Natural killer cell (primary cell): ENCODE measurements at regions not wholly inside any gene's neighbourhood (a gene's known extent, or its start where the extent isn't known, plus 50 kb on each side); places are given as distances from the start of the nearest gene placed in this dataset.

Source experiments
- ATAC-seq, 3 donors: fragments of 150-1000 bp in 2 of 3; fragments of 200-7000 bp in 1 of 3; cut with Tn5 transposase; 1 replicate in 1 of 3; 2 replicates in 2 of 3; pipeline ENCODE4 v1.10.0; 2021; ENCODE audit warnings: mild to moderate bottlenecking in 2 of 3, moderate library complexity in 2 of 3
- DNase-seq, 2 donors: peaks; one replicate each; pipeline versions ENCODE4 v3.0.0 to v3.0.0-alpha.2; 2013 to 2021; ENCODE audit warnings: mixed read lengths in 1 of 2
- H3K27ac ChIP-seq: one replicate; pipeline ENCODE4 v1.5.1; 2013; ENCODE audit warnings: mild to moderate bottlenecking, low read length
- H3K27me3 ChIP-seq: one replicate; pipeline ENCODE4 v1.6.1; 2013; ENCODE audit warnings: low read length; ENCODE audit not compliant: control insufficient read depth, insufficient read depth
- H3K36me3 ChIP-seq: one replicate; pipeline ENCODE4 v1.6.1; 2013; ENCODE audit warnings: low read length; ENCODE audit not compliant: control insufficient read depth, insufficient read depth
- H3K4me1 ChIP-seq: one replicate; pipeline ENCODE4 v1.6.1; 2013; ENCODE audit warnings: low read length; ENCODE audit not compliant: control insufficient read depth, insufficient read depth
- H3K4me3 ChIP-seq: one replicate; pipeline ENCODE4 v1.5.1; 2013; ENCODE audit warnings: low read length
- H3K9me3 ChIP-seq: one replicate; pipeline ENCODE4 v1.6.1; 2013; ENCODE audit warnings: low read length; ENCODE audit not compliant: control insufficient read depth, insufficient read depth
- H3K27ac Mint-ChIP-seq, 2 donors: one replicate each; pipeline ENCODE4 v1.8.0; 2022; ENCODE audit warnings: mild to moderate bottlenecking in 2 of 2, mixed read lengths in 2 of 2, moderate library complexity in 1 of 2
- H3K27me3 Mint-ChIP-seq, 2 donors: one replicate each; pipeline ENCODE4 v1.8.0; 2022; ENCODE audit warnings: low read depth in 2 of 2, mixed read lengths in 2 of 2
- H3K36me3 Mint-ChIP-seq: one replicate; pipeline ENCODE4 v1.8.0; 2022; ENCODE audit warnings: mixed read lengths
- H3K4me1 Mint-ChIP-seq, 2 donors: one replicate each; pipeline ENCODE4 v1.8.0; 2022; ENCODE audit warnings: mixed read lengths in 2 of 2
- H3K4me3 Mint-ChIP-seq: one replicate; pipeline ENCODE4 v1.8.0; 2022; ENCODE audit warnings: mild to moderate bottlenecking, moderate library complexity, mixed read lengths
- H3K9me3 Mint-ChIP-seq, 2 donors: one replicate each; pipeline ENCODE4 v1.8.0; 2022; ENCODE audit warnings: mixed read lengths in 2 of 2
- WGBS: methylation state at CpG from one replicate; pipeline ENCODE4 v1.1.7; 2013; ENCODE audit warnings: missing lambda C conversion rate; ENCODE audit not compliant: insufficient coverage; 5-methylcytosine and 5-hydroxymethylcytosine counted together
- intact Hi-C: fragments of 100-400 bp; cut with micrococcal nuclease; formaldehyde crosslinking; loops from one replicate; pipeline ENCODE4 v1.14.2; 2022
- TF ChIP-seq, protein P1 (sequence below): fragments of 200-600 bp; IDR thresholded peaks from one replicate; pipeline ENCODE4 v1.8.0; 2022; ENCODE audit warnings: antibody characterized with exemption

DNA sequence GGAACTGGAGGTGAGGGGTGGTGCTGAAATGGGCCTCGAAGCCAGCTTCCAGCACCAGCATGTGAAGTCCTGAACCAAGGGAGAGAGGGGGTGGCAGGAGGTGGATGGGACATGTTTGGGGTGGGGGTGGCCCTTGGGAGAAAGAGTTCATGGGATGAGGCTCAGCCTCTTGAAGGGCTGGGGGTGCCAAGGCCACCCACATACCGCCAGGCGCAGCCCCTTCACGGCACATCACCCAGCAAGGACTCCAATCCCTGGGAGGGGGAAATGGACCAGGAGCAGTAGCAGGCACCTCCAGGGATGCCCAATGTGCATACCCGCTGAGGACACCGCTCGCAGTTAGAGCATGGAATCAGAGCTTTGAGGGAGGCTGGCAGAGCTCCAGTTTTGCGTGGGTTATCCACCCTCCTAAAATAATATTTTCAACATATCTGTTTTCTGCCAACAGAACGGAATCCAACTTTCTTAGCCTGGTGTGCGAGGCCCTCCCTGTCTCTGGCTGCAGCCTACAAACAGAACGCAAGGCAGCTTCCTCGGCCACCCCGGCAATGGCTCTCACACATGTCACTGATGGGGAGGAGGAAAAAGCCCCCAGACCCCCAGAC, 140.5 kb upstream of the VSTM2B start:
- H3K36me3 ChIP-seq = no peaks in the 10 kb centered on the region
- intact Hi-C loops = no loop called here
- ATAC-seq (no peak), DNase-seq (no peak)
- peaks cover 3 to 6% of the 10 kb centered on the region in 2 donors for H3K27me3 Mint-ChIP-seq
- peaks cover 0 to 2% of the 10 kb centered on the region in 2 donors for H3K9me3 Mint-ChIP-seq
- TF ChIP-seq, protein P1, sequence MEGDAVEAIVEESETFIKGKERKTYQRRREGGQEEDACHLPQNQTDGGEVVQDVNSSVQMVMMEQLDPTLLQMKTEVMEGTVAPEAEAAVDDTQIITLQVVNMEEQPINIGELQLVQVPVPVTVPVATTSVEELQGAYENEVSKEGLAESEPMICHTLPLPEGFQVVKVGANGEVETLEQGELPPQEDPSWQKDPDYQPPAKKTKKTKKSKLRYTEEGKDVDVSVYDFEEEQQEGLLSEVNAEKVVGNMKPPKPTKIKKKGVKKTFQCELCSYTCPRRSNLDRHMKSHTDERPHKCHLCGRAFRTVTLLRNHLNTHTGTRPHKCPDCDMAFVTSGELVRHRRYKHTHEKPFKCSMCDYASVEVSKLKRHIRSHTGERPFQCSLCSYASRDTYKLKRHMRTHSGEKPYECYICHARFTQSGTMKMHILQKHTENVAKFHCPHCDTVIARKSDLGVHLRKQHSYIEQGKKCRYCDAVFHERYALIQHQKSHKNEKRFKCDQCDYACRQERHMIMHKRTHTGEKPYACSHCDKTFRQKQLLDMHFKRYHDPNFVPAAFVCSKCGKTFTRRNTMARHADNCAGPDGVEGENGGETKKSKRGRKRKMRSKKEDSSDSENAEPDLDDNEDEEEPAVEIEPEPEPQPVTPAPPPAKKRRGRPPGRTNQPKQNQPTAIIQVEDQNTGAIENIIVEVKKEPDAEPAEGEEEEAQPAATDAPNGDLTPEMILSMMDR = no peak
- no peaks in the 10 kb centered on the region for H3K36me3 Mint-ChIP-seq
- WGBS = 82% methylated on average over 11 of the region's 13 CpGs
- no peak overlapping the region for H3K4me3 Mint-ChIP-seq
- H3K4me1 Mint-ChIP-seq = no peaks in the 10 kb centered on the region
- H3K27me3 ChIP-seq = no peaks in the 10 kb centered on the region
- no peak overlapping the region for H3K27ac ChIP-seq
- no peak overlapping the region for H3K27ac Mint-ChIP-seq
- H3K9me3 ChIP-seq = no peaks in the 10 kb centered on the region
- no peak overlapping the region for H3K4me3 ChIP-seq
- no peaks in the 10 kb centered on the region for H3K4me1 ChIP-seq

DNA sequence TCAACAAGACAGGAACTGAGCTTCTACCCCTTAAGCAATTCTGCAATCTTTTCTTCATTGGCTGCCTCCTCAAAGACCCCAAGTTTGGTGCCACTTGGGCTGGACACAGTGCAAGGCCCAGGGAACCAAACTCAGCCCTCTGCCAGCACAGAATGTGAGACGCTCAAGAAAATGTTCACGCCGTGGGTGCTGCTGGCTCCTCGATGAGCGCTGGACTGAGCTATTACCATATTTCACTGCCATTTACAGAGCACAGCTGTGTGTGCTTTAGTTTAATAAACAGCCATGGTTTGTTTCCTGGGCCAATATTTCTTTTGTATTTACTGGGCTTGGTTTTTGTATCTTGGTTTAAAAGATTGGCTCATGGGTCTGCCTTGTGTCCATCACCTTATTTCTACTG, 138.8 kb upstream of the VSTM2B start:
- H3K27me3 Mint-ChIP-seq = no peaks in the 10 kb centered on the region

DNA sequence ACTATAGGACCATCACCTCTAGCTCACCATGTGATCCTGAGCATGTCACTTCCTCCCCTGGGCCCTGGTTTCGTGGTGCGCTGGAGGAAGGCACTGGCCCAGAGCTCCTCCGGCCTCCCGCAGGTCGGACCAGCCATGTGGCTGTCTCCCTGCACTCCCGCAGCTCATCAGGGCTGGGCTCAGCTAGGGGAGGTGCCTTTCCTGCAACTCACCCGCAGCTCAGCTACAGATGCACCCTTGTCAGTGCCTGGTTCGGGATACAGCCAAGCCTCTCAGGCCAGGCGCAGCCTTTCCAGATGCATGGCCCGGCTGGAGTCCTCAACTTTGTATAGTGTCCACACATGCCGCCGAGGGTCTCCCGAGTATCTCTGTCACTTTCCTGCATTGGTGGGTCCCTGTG, 138.2 kb upstream of the VSTM2B start:
- TF ChIP-seq, protein P1 = no peak
- Histone ChIP-seq H3K27me3 (no peaks in the 10 kb centered on the region), H3K4me1 (no peaks in the 10 kb centered on the region), H3K4me3 (no peak overlapping the region), H3K9me3 (peaks cover 3% of the 10 kb centered on the region), H3K27ac (no peak overlapping the region), H3K36me3 (no peaks in the 10 kb centered on the region)
- intact Hi-C loops = no loop called here
- WGBS = 80% methylated on average over 13 of the region's 13 CpGs
- Mint-ChIP-seq H3K4me3 (no peak overlapping the region), H3K9me3 (peaks cover 9 to 12% of the 10 kb centered on the region in 2 donors), H3K27me3 (no peaks in the 10 kb centered on the region), H3K36me3 (peaks cover 7% of the 10 kb centered on the region), H3K4me1 (no peaks in the 10 kb centered on the region), H3K27ac (no peak overlapping the region)
- ATAC-seq = no peak
- DNase-seq = no peak

More for the DNA sequence above, 138.8 kb upstream of the VSTM2B start:
- Histone ChIP-seq H3K27ac (no peak overlapping the region), H3K27me3 (no peaks in the 10 kb centered on the region), H3K9me3 (peaks cover 3% of the 10 kb centered on the region), H3K4me3 (no peak overlapping the region), H3K36me3 (no peaks in the 10 kb centered on the region), H3K4me1 (no peaks in the 10 kb centered on the region)
- Mint-ChIP-seq H3K27ac (no peak overlapping the region), H3K4me1 (no peaks in the 10 kb centered on the region), H3K4me3 (no peak overlapping the region), H3K36me3 (peaks cover 7% of the 10 kb centered on the region), H3K9me3 (peaks cover 9 to 12% of the 10 kb centered on the region in 2 donors)
- 97% methylated on average over 5 of the region's 5 CpGs for WGBS
- DNase-seq = no peak
- ATAC-seq = no peak
- TF ChIP-seq, protein P1 = no peak
- intact Hi-C loops = no loop called here

DNA sequence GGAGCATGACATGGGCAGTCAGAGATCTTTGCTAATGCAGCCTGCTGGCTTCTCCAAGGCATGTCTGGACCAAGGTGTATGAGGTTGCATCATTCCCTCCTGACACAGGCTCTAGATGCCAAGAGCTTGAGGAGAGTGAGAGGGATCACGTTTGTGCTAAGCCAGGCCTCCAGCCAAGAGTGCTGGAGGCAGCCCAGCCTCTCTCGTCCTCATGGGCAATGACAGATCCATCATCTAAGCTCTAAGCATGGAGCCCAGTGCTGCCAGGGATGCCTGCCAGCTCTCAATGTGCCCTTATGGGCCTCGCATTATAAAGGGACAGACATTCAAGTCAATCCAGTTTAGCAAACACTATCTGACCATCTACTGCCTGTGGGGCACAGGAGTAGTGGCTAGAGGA, 136.3 kb upstream of the VSTM2B start:
- Histone ChIP-seq H3K4me3 (no peak overlapping the region), H3K36me3 (no peaks in the 10 kb centered on the region), H3K9me3 (peaks cover 3% of the 10 kb centered on the region), H3K27me3 (no peaks in the 10 kb centered on the region), H3K27ac (no peak overlapping the region), H3K4me1 (no peaks in the 10 kb centered on the region)
- H3K4me3 Mint-ChIP-seq = no peak overlapping the region
- intact Hi-C loops = no loop called here
- H3K36me3 Mint-ChIP-seq = peaks cover 7% of the 10 kb centered on the region
- TF ChIP-seq, protein P1 = no peak
- ATAC-seq (no peak), DNase-seq (no peak)
- H3K27ac Mint-ChIP-seq = no peak overlapping the region
- no peaks in the 10 kb centered on the region for H3K4me1 Mint-ChIP-seq
- peaks cover 9 to 12% of the 10 kb centered on the region in 2 donors for H3K9me3 Mint-ChIP-seq
- H3K27me3 Mint-ChIP-seq = peaks cover 0 to 3% of the 10 kb centered on the region in 2 donors
- 65% methylated on average over 3 of the region's 3 CpGs for WGBS
